HL-60 (cell line): ENCODE measurements at regions not wholly inside any gene's neighbourhood (a gene's known extent, or its start where the extent isn't known, plus 50 kb on each side); places are given as distances from the start of the nearest gene placed in this dataset.

Experiments
- DNase-seq, 2 experiments: peaks; one replicate each; pipeline ENCODE4 v3.0.0-alpha.2; 2010 to 2020; ENCODE audit warnings: low read depth in 1 of 2, low spot score in 1 of 2
- H3K27ac ChIP-seq: fragments of 250-450 bp; sonication (Bioruptor Pico); replicated peaks from 2 replicates; pipeline ENCODE4 v1.5.1; 2020; ENCODE audit warnings: mild to moderate bottlenecking, moderate library complexity
- H3K27me3 ChIP-seq: fragments of 250-450 bp; sonication (Bioruptor Pico); 2 replicates; pipeline ENCODE4 v1.5.1; 2021; ENCODE audit warnings: mild to moderate bottlenecking, moderate library complexity; ENCODE audit not compliant: insufficient read depth, poor library complexity, severe bottlenecking
- H3K4me3 ChIP-seq: replicated peaks from 2 replicates; pipeline ENCODE4 v1.5.1; 2011; ENCODE audit warnings: mild to moderate bottlenecking, control low read depth, low read length; ENCODE audit not compliant: insufficient read depth
- CTCF ChIP-seq: IDR thresholded peaks from one replicate; pipeline ENCODE4 v1.5.1; 2011; ENCODE audit warnings: low read length, control low read depth, inconsistent platforms; ENCODE audit not compliant: insufficient read depth
- GABPA ChIP-seq: IDR thresholded peaks from 2 replicates; pipeline ENCODE4 v1.6.1; 2012; ENCODE audit warnings: low read depth
- POLR2AphosphoS5 ChIP-seq: IDR thresholded peaks from 2 replicates; pipeline ENCODE4 v1.6.1; 2012; ENCODE audit warnings: low read depth
- REST ChIP-seq: IDR thresholded peaks from 2 replicates; pipeline ENCODE4 v1.6.1; 2012; ENCODE audit warnings: low read depth; ENCODE audit not compliant: insufficient replicate concordance
- SPI1 ChIP-seq: IDR thresholded peaks from 2 replicates; pipeline ENCODE4 v1.6.1; 2012; ENCODE audit warnings: low read depth, mild to moderate bottlenecking, borderline replicate concordance

GRCh38 chr10:21184984-21185383 lies 287.9 kb upstream of the NEBL start:
- H3K27me3 ChIP-seq: no peaks in the 10 kb centered on the region
- TF ChIP-seq REST (no peak), POLR2AphosphoS5 (no peak), CTCF (no peak)
- no peak overlapping the region for H3K4me3 ChIP-seq
- H3K27ac ChIP-seq: no peak overlapping the region
- no peak for DNase-seq

- H3K27me3 ChIP-seq: no peaks in the 10 kb centered on the region
Measured at GRCh38 chr10:21184216-21184615, 287.1 kb upstream of the NEBL start.

GRCh38 chr10:21183025-21183424 lies 285.9 kb upstream of the NEBL start:
- H3K4me3 ChIP-seq: no peak overlapping the region
- no peak for DNase-seq
- TF ChIP-seq POLR2AphosphoS5 (no peak), SPI1 (no peak), GABPA (no peak), CTCF (no peak), REST (no peak)
- no peak overlapping the region for H3K27ac ChIP-seq
- H3K27me3 ChIP-seq: no peaks in the 10 kb centered on the region

More at GRCh38 chr10:21184216-21184615, 287.1 kb upstream of the NEBL start:
- Histone ChIP-seq H3K4me3 (no peak overlapping the region), H3K27ac (no peak overlapping the region)
- no peak for TF ChIP-seq POLR2AphosphoS5
- no peak for TF ChIP-seq REST
- TF ChIP-seq CTCF: no peak
- no peak for TF ChIP-seq SPI1
- TF ChIP-seq GABPA: no peak
- no peak for DNase-seq
